ENCODE measurements at regions not wholly inside any gene's neighbourhood (a gene's known extent, or its start where the extent isn't known, plus 50 kb on each side); places are given as distances from the start of the nearest gene placed in this dataset.
"Not testable (repeated sequence)": the region's sequence is repeated elsewhere in the genome, so short reads cannot be mapped to it uniquely, and the experiment has no call there.

GRCh38 chr21:38112219-38112789, 144.5 kb upstream of the KCNJ15 start:
- DNase-seq (ENCODE audit: low read depth): no peak

GRCh38 chr21:38114717-38115333, 142.0 kb upstream of the KCNJ15 start:
- no peak for DNase-seq (ENCODE audit: low read depth)

- DNase-seq (ENCODE audit: low read depth): no peak
These were observed 140.9 kb upstream of the KCNJ15 start for GRCh38 chr21:38115870-38116269.

GRCh38 chr21:38119793-38120192, 137.0 kb upstream of the KCNJ15 start:
- no peak for DNase-seq (ENCODE audit: low read depth)

GRCh38 chr21:38120679-38120983, 136.2 kb upstream of the KCNJ15 start:
- not testable (repeated sequence) for DNase-seq (ENCODE audit: low read depth)

- DNase-seq (ENCODE audit: low read depth): no peak
These were observed 135.6 kb upstream of the KCNJ15 start for GRCh38 chr21:38120984-38121855.

- DNase-seq (ENCODE audit: low read depth): no peak
These were observed 134.7 kb upstream of the KCNJ15 start for GRCh38 chr21:38121888-38122720.

- no peak for DNase-seq (ENCODE audit: low read depth)
These were observed 133.2 kb upstream of the KCNJ15 start for GRCh38 chr21:38123626-38124025.

GRCh38 chr21:38126666-38127303, 130.0 kb upstream of the KCNJ15 start:
- DNase-seq (ENCODE audit: low read depth): peak; percentile 1

- DNase-seq (ENCODE audit: low read depth): no peak
These were observed 127.1 kb upstream of the KCNJ15 start for GRCh38 chr21:38129711-38130110.

- DNase-seq (ENCODE audit: low read depth): no peak
These were observed 123.6 kb upstream of the KCNJ15 start for GRCh38 chr21:38133240-38133639.

- no peak for DNase-seq (ENCODE audit: low read depth)
These were observed 122.5 kb upstream of the KCNJ15 start for GRCh38 chr21:38134084-38134873.

- DNase-seq (ENCODE audit: low read depth): no peak
These were observed 120.6 kb upstream of the KCNJ15 start for GRCh38 chr21:38136201-38136600.

- DNase-seq (ENCODE audit: low read depth): no peak
These were observed 117.2 kb upstream of the KCNJ15 start for GRCh38 chr21:38139380-38140168.

- DNase-seq (ENCODE audit: low read depth): no peak
These were observed 116.4 kb upstream of the KCNJ15 start for GRCh38 chr21:38140207-38140903.

GRCh38 chr21:38142224-38142623, 114.6 kb upstream of the KCNJ15 start:
- DNase-seq (ENCODE audit: low read depth): no peak

GRCh38 chr21:38144193-38144592, 112.6 kb upstream of the KCNJ15 start:
- DNase-seq (ENCODE audit: low read depth): no peak

GRCh38 chr21:38145104-38145503, 111.7 kb upstream of the KCNJ15 start:
- no peak for DNase-seq (ENCODE audit: low read depth)

- no peak for DNase-seq (ENCODE audit: low read depth)
These were observed 109.4 kb upstream of the KCNJ15 start for GRCh38 chr21:38147391-38147790.

GRCh38 chr21:38148046-38148445, 108.7 kb upstream of the KCNJ15 start:
- no peak for DNase-seq (ENCODE audit: low read depth)

Data from activated T-helper 1 cell treated with Interleukin-2 at 50 U/mL for 16 hours (primary cell).